Testis (tissue), 2 donors: ENCODE measurements at regions not wholly inside any gene's neighbourhood (a gene's known extent, or its start where the extent isn't known, plus 50 kb on each side); places are given as distances from the start of the nearest gene placed in this dataset.

Experiments
- POLR2A ChIP-seq: fragments of 450-650 bp; IDR thresholded peaks from one replicate; pipeline ENCODE4 v1.6.1; 2017; ENCODE audit warnings: antibody characterized with exemption, mild to moderate bottlenecking, moderate library complexity
- TF ChIP-seq, protein P1 (sequence below), 3 experiments: fragments of 450-650 bp in 2 of 3; fragments of 200-600 bp in 1 of 3; sonication (generic) in 1 of 3; IDR thresholded peaks; one replicate each; pipeline ENCODE4 v1.5.1; 2016 to 2019; ENCODE audit warnings: antibody characterized with exemption in 3 of 3, mild to moderate bottlenecking in 2 of 3, moderate library complexity in 1 of 3

DNA sequence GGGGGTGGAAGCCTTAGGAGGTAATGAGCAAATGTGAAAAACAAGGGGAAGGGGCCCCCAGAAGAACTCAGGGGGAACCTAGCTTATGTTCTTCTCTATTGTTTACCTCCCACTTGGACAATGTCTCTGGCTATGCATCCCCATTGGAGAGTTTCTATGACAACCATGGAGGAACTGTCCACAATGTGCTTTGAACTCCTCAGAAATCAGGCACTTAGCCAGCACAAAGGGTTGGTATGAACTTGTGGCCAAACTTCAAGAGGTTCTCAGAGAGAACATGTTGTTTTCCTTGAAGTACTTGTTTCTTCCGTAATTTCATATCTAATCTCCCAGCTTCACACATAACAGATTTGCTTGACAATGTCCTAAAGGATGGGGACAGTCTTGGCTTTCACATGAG is 202.8 kb upstream of the PELI2 start:
- TF ChIP-seq POLR2A = no peak
- TF ChIP-seq, protein P1, sequence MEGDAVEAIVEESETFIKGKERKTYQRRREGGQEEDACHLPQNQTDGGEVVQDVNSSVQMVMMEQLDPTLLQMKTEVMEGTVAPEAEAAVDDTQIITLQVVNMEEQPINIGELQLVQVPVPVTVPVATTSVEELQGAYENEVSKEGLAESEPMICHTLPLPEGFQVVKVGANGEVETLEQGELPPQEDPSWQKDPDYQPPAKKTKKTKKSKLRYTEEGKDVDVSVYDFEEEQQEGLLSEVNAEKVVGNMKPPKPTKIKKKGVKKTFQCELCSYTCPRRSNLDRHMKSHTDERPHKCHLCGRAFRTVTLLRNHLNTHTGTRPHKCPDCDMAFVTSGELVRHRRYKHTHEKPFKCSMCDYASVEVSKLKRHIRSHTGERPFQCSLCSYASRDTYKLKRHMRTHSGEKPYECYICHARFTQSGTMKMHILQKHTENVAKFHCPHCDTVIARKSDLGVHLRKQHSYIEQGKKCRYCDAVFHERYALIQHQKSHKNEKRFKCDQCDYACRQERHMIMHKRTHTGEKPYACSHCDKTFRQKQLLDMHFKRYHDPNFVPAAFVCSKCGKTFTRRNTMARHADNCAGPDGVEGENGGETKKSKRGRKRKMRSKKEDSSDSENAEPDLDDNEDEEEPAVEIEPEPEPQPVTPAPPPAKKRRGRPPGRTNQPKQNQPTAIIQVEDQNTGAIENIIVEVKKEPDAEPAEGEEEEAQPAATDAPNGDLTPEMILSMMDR (IDR thresholded peaks at IDR 0.05) = no peak
